SU-DHL-6 (cell line): ENCODE measurements at regions not wholly inside any gene's neighbourhood (a gene's known extent, or its start where the extent isn't known, plus 50 kb on each side); places are given as distances from the start of the nearest gene placed in this dataset.

Source experiments
- H2AFZ ChIP-seq: fragments of 200-600 bp; sonication (generic); 2 replicates; pipeline ENCODE4 v1.6.1; 2014; ENCODE audit warnings: low read depth, mild to moderate bottlenecking, moderate library complexity, mixed read lengths, antibody characterized with exemption, low read length; ENCODE audit not compliant: severe bottlenecking
- H3F3A ChIP-seq: fragments of 200-600 bp; shearing (Covaris generic); 2 replicates; pipeline ENCODE4 v1.6.0; 2016; ENCODE audit warnings: antibody characterized with exemption, mild to moderate bottlenecking; ENCODE audit not compliant: insufficient read depth
- H3K27ac ChIP-seq: fragments of 200-600 bp; sonication (generic); 2 replicates; pipeline ENCODE4 v1.5.1; 2016; ENCODE audit warnings: low read depth, mild to moderate bottlenecking, low read length, moderate library complexity, mixed read lengths
- H3K27me3 ChIP-seq: fragments of 200-600 bp; sonication (generic), shearing (Covaris generic); 2 replicates; pipeline ENCODE4 v1.6.0; 2014; ENCODE audit warnings: mild to moderate bottlenecking, low read length
- H3K36me3 ChIP-seq: fragments of 200-600 bp; sonication (generic); 2 replicates; pipeline ENCODE4 v1.6.1; 2014; ENCODE audit warnings: mild to moderate bottlenecking, low read length, mixed read lengths
- H3K4me2 ChIP-seq: fragments of 300-600, 200-600 bp; shearing (Covaris generic), sonication (generic); 2 replicates; pipeline ENCODE4 v1.6.0; 2014; ENCODE audit warnings: low read length, low read depth, mild to moderate bottlenecking; ENCODE audit not compliant: poor library complexity, severe bottlenecking
- H3K4me3 ChIP-seq: fragments of 200-600 bp; sonication (generic); 2 replicates; pipeline ENCODE4 v1.5.1; 2014; ENCODE audit warnings: antibody characterized with exemption, low read length, mild to moderate bottlenecking, mixed read lengths; ENCODE audit not compliant: insufficient read depth, poor library complexity, severe bottlenecking
- H3K79me2 ChIP-seq: fragments of 200-600 bp; sonication (generic); 2 replicates; pipeline ENCODE4 v1.6.1; 2014; ENCODE audit warnings: mild to moderate bottlenecking, low read length, moderate library complexity; ENCODE audit not compliant: insufficient read depth
- H3K9ac ChIP-seq: fragments of 200-600 bp; sonication (generic); 2 replicates; pipeline ENCODE4 v1.7.0; 2014; ENCODE audit warnings: mild to moderate bottlenecking, low read length
- H3K9me2 ChIP-seq: fragments of 200-600 bp; sonication (generic); replicated peaks from 2 replicates; pipeline ENCODE4 v1.6.1; 2014; ENCODE audit warnings: low read length; ENCODE audit not compliant: insufficient read depth
- H3K9me3 ChIP-seq: fragments of 200-600 bp; sonication (generic); 2 replicates; pipeline ENCODE4 v1.6.1; 2014; ENCODE audit warnings: low read length, mixed read lengths; ENCODE audit not compliant: insufficient read depth
- H4K20me1 ChIP-seq: fragments of 200-600 bp; sonication (generic); 2 replicates; pipeline ENCODE4 v1.6.1; 2014; ENCODE audit warnings: low read depth, mild to moderate bottlenecking, antibody characterized with exemption, low read length, moderate library complexity, mixed read lengths
- CTCF ChIP-seq: fragments of 200-600 bp; sonication (generic); IDR thresholded peaks from one replicate; pipeline ENCODE4 v1.5.1; 2017; ENCODE audit warnings: antibody characterized with exemption, mild to moderate bottlenecking, low read length, moderate library complexity; ENCODE audit not compliant: insufficient read depth, poor library complexity, severe bottlenecking
- EZH2phosphoT487 ChIP-seq: fragments of 200-600 bp; sonication (generic), shearing (Covaris generic); conservative IDR thresholded peaks from 2 replicates; pipeline ENCODE4 v1.6.1; 2018; ENCODE audit warnings: mild to moderate bottlenecking, antibody characterized with exemption, low read length, moderate library complexity, mixed read lengths

DNA sequence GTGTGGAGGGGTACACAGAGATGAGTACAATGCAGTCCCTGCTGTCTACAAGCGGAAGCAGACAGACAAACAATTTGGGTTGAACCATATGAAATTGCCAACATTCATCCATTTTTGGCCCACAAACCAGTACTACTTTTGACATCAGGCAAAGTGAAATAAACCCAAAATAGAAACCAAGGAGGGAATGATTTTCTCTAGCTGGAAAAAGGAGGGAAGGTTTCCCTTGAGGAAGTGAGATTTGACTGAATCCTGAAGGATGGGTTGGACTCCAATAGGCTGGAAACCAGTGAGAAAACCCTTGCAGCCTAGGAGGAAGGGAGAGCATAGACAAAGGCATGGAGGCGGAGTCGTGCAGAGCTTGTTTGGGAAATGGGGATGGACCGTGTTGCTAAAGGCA lies 63.5 kb upstream of the PJA1 start:
- H3K9me2 ChIP-seq, result no peaks in the 10 kb centered on the region
- no peak overlapping the region for H3K4me3 ChIP-seq
- H3K27ac ChIP-seq, result no peak overlapping the region
- H2AFZ ChIP-seq, result no peak overlapping the region
- H3K9ac ChIP-seq, result no peak overlapping the region
- no peaks in the 10 kb centered on the region for H3K27me3 ChIP-seq
- no peak overlapping the region for H3K4me2 ChIP-seq
- H3K36me3 ChIP-seq, result no peaks in the 10 kb centered on the region
- TF ChIP-seq EZH2phosphoT487 (no peak), CTCF (no peak)
- H4K20me1 ChIP-seq, result no peaks in the 10 kb centered on the region
- no peaks in the 10 kb centered on the region for H3F3A ChIP-seq
- no peaks in the 10 kb centered on the region for H3K79me2 ChIP-seq
- H3K9me3 ChIP-seq, result no peaks in the 10 kb centered on the region

- Histone ChIP-seq H3K9me2 (no peaks in the 10 kb centered on the region), H3K4me3 (no peak overlapping the region), H3K27ac (no peak overlapping the region), H3K79me2 (no peaks in the 10 kb centered on the region), H4K20me1 (no peaks in the 10 kb centered on the region), H3K27me3 (no peaks in the 10 kb centered on the region), H3F3A (no peaks in the 10 kb centered on the region), H3K36me3 (no peaks in the 10 kb centered on the region), H3K9ac (no peak overlapping the region), H3K9me3 (no peaks in the 10 kb centered on the region), H2AFZ (no peak overlapping the region), H3K4me2 (no peak overlapping the region)
- TF ChIP-seq EZH2phosphoT487 (no peak), CTCF (no peak)
Observed at GRCh38 chrX:69226459-69227158, 61.4 kb upstream of the PJA1 start.

GRCh38 chrX:69222103-69223090 lies 57.1 kb upstream of the PJA1 start:
- H2AFZ ChIP-seq, result no peak overlapping the region
- H4K20me1 ChIP-seq, result no peaks in the 10 kb centered on the region
- no peak overlapping the region for H3K4me2 ChIP-seq

More at GRCh38 chrX:69222103-69223090, 57.1 kb upstream of the PJA1 start:
- H3K27ac ChIP-seq, result no peak overlapping the region
- no peaks in the 10 kb centered on the region for H3K79me2 ChIP-seq
- no peak overlapping the region for H3K9ac ChIP-seq
- no peak overlapping the region for H3K4me3 ChIP-seq
- TF ChIP-seq CTCF, result peak; percentile 18
- TF ChIP-seq EZH2phosphoT487, result no peak
- H3F3A ChIP-seq, result no peaks in the 10 kb centered on the region
- no peaks in the 10 kb centered on the region for H3K9me3 ChIP-seq
- H3K9me2 ChIP-seq, result no peaks in the 10 kb centered on the region
- no peaks in the 10 kb centered on the region for H3K27me3 ChIP-seq
- H3K36me3 ChIP-seq, result no peaks in the 10 kb centered on the region
